ENCODE measurements at regions not wholly inside any gene's neighbourhood (a gene's known extent, or its start where the extent isn't known, plus 50 kb on each side); places are given as distances from the start of the nearest gene placed in this dataset.

DNA sequence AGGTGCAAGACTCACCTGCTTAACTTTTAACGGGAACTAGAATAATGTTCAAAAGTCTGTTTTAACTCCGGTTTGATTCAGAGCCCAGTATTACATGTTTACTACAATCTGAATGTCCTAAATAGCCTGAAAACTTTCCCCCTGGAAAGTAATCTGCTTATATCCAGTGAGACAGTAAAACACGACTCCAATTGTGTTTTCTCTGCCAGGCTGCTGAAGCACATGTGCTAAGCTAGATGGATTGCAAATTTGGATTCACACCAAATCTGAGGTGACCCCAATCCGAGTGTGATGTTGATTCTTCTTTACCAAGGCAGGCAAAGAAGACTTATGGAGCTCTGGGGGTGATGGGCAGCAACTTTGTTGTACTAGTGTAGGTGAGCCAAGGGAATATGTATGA is 158.7 kb upstream of the PDGFD start:
- TF ChIP-seq, protein P1, sequence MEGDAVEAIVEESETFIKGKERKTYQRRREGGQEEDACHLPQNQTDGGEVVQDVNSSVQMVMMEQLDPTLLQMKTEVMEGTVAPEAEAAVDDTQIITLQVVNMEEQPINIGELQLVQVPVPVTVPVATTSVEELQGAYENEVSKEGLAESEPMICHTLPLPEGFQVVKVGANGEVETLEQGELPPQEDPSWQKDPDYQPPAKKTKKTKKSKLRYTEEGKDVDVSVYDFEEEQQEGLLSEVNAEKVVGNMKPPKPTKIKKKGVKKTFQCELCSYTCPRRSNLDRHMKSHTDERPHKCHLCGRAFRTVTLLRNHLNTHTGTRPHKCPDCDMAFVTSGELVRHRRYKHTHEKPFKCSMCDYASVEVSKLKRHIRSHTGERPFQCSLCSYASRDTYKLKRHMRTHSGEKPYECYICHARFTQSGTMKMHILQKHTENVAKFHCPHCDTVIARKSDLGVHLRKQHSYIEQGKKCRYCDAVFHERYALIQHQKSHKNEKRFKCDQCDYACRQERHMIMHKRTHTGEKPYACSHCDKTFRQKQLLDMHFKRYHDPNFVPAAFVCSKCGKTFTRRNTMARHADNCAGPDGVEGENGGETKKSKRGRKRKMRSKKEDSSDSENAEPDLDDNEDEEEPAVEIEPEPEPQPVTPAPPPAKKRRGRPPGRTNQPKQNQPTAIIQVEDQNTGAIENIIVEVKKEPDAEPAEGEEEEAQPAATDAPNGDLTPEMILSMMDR (IDR thresholded peaks at IDR 0.05), result no peak
- TF ChIP-seq POLR2A (IDR thresholded peaks at IDR 0.05), result no peak
